ENCODE measurements at regions not wholly inside any gene's neighbourhood (a gene's known extent, or its start where the extent isn't known, plus 50 kb on each side); places are given as distances from the start of the nearest gene placed in this dataset.

DNA sequence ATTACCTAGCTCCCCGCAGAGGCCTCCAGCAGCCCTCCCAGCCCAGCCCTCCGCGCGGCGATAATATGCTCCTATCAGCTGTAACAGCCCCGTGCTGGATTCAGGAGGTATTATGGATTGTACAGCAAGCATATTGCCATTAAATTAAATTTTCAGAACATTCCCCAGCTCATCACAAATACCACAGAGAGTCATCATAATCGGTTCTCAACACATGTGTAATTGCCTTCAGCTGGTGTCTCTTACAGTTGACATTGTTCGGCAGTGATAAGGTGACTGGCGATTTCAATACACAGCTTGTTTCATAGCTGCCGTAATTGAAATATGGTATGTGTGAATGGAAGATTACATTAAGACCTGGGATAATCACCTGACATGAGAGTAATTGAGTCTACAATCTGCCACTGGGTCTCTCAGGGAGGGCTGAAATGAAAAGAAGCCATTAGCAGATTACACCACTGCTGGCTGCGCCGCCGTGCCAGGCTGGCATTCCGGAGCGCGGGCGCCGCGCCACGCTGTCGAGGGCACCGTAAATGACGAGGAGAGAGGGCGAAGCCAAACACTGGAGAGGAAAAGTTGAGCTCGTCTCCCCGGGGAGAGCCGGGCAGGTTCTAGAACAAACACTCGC, 549.4 kb upstream of the SALL3 start:
- no peak for TF ChIP-seq POLR2AphosphoS5 (IDR thresholded peaks at IDR 0.05; ENCODE audit: low read depth, low read length)
- TF ChIP-seq, protein P1, sequence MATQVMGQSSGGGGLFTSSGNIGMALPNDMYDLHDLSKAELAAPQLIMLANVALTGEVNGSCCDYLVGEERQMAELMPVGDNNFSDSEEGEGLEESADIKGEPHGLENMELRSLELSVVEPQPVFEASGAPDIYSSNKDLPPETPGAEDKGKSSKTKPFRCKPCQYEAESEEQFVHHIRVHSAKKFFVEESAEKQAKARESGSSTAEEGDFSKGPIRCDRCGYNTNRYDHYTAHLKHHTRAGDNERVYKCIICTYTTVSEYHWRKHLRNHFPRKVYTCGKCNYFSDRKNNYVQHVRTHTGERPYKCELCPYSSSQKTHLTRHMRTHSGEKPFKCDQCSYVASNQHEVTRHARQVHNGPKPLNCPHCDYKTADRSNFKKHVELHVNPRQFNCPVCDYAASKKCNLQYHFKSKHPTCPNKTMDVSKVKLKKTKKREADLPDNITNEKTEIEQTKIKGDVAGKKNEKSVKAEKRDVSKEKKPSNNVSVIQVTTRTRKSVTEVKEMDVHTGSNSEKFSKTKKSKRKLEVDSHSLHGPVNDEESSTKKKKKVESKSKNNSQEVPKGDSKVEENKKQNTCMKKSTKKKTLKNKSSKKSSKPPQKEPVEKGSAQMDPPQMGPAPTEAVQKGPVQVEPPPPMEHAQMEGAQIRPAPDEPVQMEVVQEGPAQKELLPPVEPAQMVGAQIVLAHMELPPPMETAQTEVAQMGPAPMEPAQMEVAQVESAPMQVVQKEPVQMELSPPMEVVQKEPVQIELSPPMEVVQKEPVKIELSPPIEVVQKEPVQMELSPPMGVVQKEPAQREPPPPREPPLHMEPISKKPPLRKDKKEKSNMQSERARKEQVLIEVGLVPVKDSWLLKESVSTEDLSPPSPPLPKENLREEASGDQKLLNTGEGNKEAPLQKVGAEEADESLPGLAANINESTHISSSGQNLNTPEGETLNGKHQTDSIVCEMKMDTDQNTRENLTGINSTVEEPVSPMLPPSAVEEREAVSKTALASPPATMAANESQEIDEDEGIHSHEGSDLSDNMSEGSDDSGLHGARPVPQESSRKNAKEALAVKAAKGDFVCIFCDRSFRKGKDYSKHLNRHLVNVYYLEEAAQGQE (IDR thresholded peaks at IDR 0.05; ENCODE audit: insufficient read depth in 1 of 2, low read depth in 2 of 2, low read length in 2 of 2), result no peak
